SK-N-SH treated with all-trans-retinoic acid at 6 μM for 48 hours (cell line): ENCODE measurements at regions not wholly inside any gene's neighbourhood (a gene's known extent, or its start where the extent isn't known, plus 50 kb on each side); places are given as distances from the start of the nearest gene placed in this dataset.

Experiments
- ATAC-seq: fragments of 200-7000 bp; cut with Tn5 transposase; 3 replicates; pipeline ENCODE4 v1.9.1; 2020; ENCODE audit warnings: mild to moderate bottlenecking, moderate library complexity
- ARNTL ChIP-seq: fragments of 450-650 bp; formaldehyde crosslinking; IDR thresholded peaks from 2 replicates; pipeline ENCODE4 v1.5.0; 2020; ENCODE audit warnings: low read depth, mild to moderate bottlenecking, moderate library complexity, borderline replicate concordance
- BACH2 ChIP-seq: fragments of 250-450 bp; sonication (Bioruptor Pico); IDR thresholded peaks from 2 replicates; pipeline ENCODE4 v1.9.0; 2021; ENCODE audit warnings: mild to moderate bottlenecking, borderline replicate concordance
- CSDC2 ChIP-seq: fragments of 250-450 bp; sonication (Bioruptor Pico); IDR thresholded peaks from 2 replicates; pipeline ENCODE4 v1.5.0; 2020; ENCODE audit warnings: mild to moderate bottlenecking, moderate library complexity
- ESRRG ChIP-seq: fragments of 250-450 bp; sonication (Bioruptor Pico); IDR thresholded peaks from 2 replicates; pipeline ENCODE4 v1.6.1; 2021; ENCODE audit warnings: mild to moderate bottlenecking
- GLIS3 ChIP-seq: fragments of 250-450 bp; sonication (Bioruptor Pico); IDR thresholded peaks from 2 replicates; pipeline ENCODE4 v1.5.0; 2020; ENCODE audit warnings: mild to moderate bottlenecking, moderate library complexity
- ISL1 ChIP-seq: fragments of 250-450 bp; sonication (Bioruptor Pico); IDR thresholded peaks from 2 replicates; pipeline ENCODE4 v2.1.2; 2022; ENCODE audit warnings: mild to moderate bottlenecking, moderate library complexity
- OSR1 ChIP-seq: fragments of 250-450 bp; sonication (Bioruptor Pico); IDR thresholded peaks from 2 replicates; pipeline ENCODE4 v1.8.0; 2022; ENCODE audit warnings: moderate library complexity, mild to moderate bottlenecking, inconsistent platforms
- PPARA ChIP-seq: fragments of 250-450 bp; sonication (Bioruptor Pico); IDR thresholded peaks from 2 replicates; pipeline ENCODE4 v1.5.0; 2020; ENCODE audit warnings: mild to moderate bottlenecking, borderline replicate concordance
- RARB ChIP-seq: fragments of 250-450 bp; sonication (Bioruptor Pico); IDR thresholded peaks from 2 replicates; pipeline ENCODE4 v1.8.0; 2021; ENCODE audit warnings: mild to moderate bottlenecking, moderate library complexity
- SNAI2 ChIP-seq: fragments of 250-450 bp; sonication (Bioruptor Pico); IDR thresholded peaks from 2 replicates; pipeline ENCODE4 v1.5.0; 2020; ENCODE audit warnings: mild to moderate bottlenecking, moderate library complexity
- TCF4 ChIP-seq: fragments of 250-450 bp; sonication (Bioruptor Pico); IDR thresholded peaks from 2 replicates; pipeline ENCODE4 v1.8.0; 2021; ENCODE audit warnings: mild to moderate bottlenecking, moderate library complexity, borderline replicate concordance
- TOX ChIP-seq: fragments of 250-450 bp; sonication (Bioruptor Pico); IDR thresholded peaks from 2 replicates; pipeline ENCODE4 v1.8.0; 2021; ENCODE audit warnings: mild to moderate bottlenecking, moderate library complexity, borderline replicate concordance
- ZC3H10 ChIP-seq: fragments of 250-450 bp; sonication (Bioruptor Pico); IDR thresholded peaks from 2 replicates; pipeline ENCODE4 v1.5.1; 2021; ENCODE audit warnings: mild to moderate bottlenecking, moderate library complexity
- ZFP3 ChIP-seq: fragments of 250-450 bp; sonication (Bioruptor Pico); IDR thresholded peaks from 2 replicates; pipeline ENCODE4 v1.5.0; 2020; ENCODE audit warnings: mild to moderate bottlenecking, moderate library complexity
- ZFP30 ChIP-seq: fragments of 450-650 bp; formaldehyde crosslinking; IDR thresholded peaks from 2 replicates; pipeline ENCODE4 v1.5.0; 2022; ENCODE audit warnings: mild to moderate bottlenecking, moderate library complexity
- ZNF565 ChIP-seq: fragments of 450-650 bp; formaldehyde crosslinking; conservative IDR thresholded peaks from 2 replicates; pipeline ENCODE4 v1.5.0; 2020; ENCODE audit warnings: low read depth, mild to moderate bottlenecking, moderate library complexity
- ZNF70 ChIP-seq: fragments of 450-650 bp; formaldehyde crosslinking; IDR thresholded peaks from 2 replicates; pipeline ENCODE4 v1.5.0; 2020; ENCODE audit warnings: mild to moderate bottlenecking, moderate library complexity
- ZNF8 ChIP-seq: fragments of 450-650 bp; formaldehyde crosslinking; IDR thresholded peaks from 2 replicates; pipeline ENCODE4 v1.5.0; 2020; ENCODE audit warnings: mild to moderate bottlenecking, moderate library complexity
- TF ChIP-seq, protein P1 (sequence below): fragments of 250-450 bp; sonication (Bioruptor Pico); IDR thresholded peaks from 2 replicates; pipeline ENCODE4 v1.8.0; 2020; ENCODE audit warnings: mild to moderate bottlenecking, moderate library complexity, borderline replicate concordance
- TF ChIP-seq, protein P2 (sequence below): fragments of 250-450 bp; sonication (Bioruptor Pico); IDR thresholded peaks from 2 replicates; pipeline ENCODE4 v1.8.0; 2021; ENCODE audit warnings: low read depth, mild to moderate bottlenecking, moderate library complexity, borderline replicate concordance
- TF ChIP-seq, protein P3 (sequence below): fragments of 250-450 bp; sonication (Bioruptor Pico); IDR thresholded peaks from 2 replicates; pipeline ENCODE4 v1.5.0; 2020; ENCODE audit warnings: mild to moderate bottlenecking, moderate library complexity
- TF ChIP-seq, protein P4 (sequence below): fragments of 250-450 bp; sonication (Bioruptor Pico); IDR thresholded peaks from 2 replicates; pipeline ENCODE4 v1.5.1; 2021; ENCODE audit warnings: mild to moderate bottlenecking, moderate library complexity

DNA sequence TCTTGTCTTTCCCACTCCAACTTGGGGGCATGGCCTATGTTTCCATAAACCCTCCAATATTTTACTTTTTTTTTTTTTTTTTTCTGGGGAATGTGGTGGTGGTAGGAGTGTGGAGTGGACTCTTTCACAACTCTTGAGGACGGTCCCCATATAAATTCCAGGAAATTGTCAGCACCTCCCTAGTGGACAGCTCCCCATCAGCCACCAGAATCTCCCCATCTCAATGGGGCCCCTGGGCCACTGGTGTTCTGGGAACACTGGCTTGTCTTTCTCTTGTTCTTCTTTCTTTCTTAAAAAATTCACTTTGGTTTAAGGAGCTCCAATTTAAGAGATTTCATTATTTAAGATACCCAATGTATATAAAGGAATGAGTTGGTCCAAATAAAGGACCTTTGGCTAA, 74.1 kb downstream of the ADM start:
- ATAC-seq = no peak
- TF ChIP-seq GLIS3 (CRISPR knock-in tag) = no peak
- 0 out of 2 replicates have a peak, but pooled peaks have one; percentile 11 for TF ChIP-seq ZFP3

DNA sequence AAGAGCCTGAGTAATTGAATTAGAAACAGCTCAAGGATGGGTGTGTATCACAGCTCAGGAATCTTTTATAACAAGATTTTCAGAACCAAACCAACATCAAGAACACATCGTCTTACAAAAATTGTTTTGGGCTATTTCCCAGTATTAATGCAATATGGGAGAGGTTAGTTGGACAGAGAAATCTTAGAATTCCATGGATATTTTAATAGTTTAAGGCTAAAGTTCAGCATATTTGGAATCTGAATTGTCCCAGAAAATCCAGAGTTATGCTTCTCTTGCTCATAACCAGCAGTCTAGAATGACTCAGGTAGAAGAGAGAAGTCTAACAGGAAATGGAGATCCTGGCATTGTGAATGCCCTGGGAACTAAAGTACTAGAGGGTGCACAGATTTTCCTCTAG, 74.6 kb downstream of the ADM start:
- no peak; the same call in 2 of the 3 replicates for ATAC-seq
- 0 out of 2 replicates have a peak, but pooled peaks have one; percentile 4 for TF ChIP-seq ZFP3
- TF ChIP-seq, protein P1, sequence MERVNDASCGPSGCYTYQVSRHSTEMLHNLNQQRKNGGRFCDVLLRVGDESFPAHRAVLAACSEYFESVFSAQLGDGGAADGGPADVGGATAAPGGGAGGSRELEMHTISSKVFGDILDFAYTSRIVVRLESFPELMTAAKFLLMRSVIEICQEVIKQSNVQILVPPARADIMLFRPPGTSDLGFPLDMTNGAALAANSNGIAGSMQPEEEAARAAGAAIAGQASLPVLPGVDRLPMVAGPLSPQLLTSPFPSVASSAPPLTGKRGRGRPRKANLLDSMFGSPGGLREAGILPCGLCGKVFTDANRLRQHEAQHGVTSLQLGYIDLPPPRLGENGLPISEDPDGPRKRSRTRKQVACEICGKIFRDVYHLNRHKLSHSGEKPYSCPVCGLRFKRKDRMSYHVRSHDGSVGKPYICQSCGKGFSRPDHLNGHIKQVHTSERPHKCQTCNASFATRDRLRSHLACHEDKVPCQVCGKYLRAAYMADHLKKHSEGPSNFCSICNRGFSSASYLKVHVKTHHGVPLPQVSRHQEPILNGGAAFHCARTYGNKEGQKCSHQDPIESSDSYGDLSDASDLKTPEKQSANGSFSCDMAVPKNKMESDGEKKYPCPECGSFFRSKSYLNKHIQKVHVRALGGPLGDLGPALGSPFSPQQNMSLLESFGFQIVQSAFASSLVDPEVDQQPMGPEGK (CRISPR knock-in tag) = no peak

DNA sequence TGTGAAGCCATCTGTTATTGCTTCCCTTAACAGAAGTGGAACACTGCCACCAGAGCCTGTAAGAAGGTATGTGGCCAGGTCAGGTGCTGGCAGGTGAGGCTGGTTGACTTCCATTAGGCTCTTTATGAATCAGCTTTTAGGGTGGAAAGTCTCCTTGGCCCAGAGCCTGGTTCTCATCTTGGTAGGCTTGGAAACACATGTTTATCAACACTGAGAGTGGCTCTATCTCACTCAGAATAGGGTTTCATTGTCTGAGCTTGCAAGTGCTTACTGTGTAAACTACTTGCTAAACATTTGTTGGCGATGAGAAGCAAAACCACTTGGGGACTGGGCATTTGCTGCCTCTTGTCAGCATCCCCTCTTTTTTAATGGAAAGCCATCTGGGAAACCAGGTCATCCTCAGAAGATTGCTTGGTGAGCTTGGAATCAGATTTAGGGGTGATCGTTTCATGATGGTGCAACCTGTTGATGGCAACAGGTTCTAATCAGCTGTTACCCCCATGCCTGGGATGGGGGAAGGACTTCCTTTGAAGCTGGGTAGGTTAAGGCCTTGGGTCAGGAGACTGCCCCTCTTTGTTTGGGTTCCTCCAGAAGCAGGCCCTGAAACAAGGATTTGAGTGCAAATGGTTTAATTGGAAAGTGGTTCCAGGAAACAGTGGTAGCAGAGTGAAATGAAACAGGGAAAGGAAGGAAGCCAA, 75.0 kb upstream of the AMPD3 start:
- ATAC-seq = no peak
- TF ChIP-seq TOX (CRISPR knock-in tag) (no peak), BACH2 (no peak), SNAI2 (CRISPR knock-in tag) (no peak), CSDC2 (CRISPR knock-in tag) (no peak), RARB (CRISPR knock-in tag) (no peak), ZNF8 (no peak), ZC3H10 (CRISPR knock-in tag) (no peak), ZNF70 (CRISPR knock-in tag) (no peak), ISL1 (CRISPR knock-in tag) (no peak), OSR1 (no peak), ZFP30 (CRISPR knock-in tag) (no peak), PPARA (CRISPR knock-in tag) (no peak), TCF4 (CRISPR knock-in tag) (no peak)
- TF ChIP-seq, protein P1 (CRISPR knock-in tag) = no peak

DNA sequence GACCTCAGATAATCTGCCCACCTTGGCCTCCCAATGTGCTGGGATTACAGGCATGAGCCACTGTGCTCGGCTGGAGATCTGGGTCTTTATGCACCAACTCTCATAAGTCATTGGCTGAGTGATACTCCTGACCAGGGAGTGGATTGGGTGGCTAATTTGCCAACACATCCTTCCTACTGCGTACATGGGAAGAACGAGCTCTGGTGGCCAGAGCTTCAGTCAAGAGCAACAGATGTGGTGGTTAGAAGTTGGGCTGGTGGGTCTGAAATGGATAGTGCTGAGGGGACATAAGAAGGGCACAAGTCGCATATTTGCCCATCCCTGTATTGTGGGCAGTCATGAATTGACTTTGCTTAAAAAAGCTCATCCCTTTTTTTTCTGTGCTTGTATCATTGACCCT, 74.1 kb upstream of the AMPD3 start:
- ATAC-seq = no peak
- TF ChIP-seq ZFP3 = no peak

DNA sequence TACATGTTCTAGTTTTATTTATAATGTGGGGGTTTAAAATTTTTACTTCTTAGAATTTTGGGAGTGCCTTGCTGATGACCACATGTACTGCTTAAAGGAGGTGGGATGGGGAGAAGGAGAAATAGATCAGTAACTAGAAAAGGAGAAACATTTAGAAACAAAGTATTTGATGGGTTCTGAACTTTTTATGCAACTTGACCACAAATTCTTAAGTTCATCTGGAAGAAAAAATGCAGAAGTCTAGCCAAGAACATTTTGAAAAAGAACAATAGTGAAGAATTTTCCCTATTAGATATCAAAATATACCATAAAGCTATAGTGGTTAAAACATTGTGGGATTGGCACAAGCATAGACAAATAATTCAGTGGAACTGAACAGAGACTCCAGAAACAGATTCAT, 73.3 kb upstream of the AMPD3 start:
- TF ChIP-seq TCF4 (CRISPR knock-in tag) (no peak), OSR1 (no peak), GLIS3 (CRISPR knock-in tag) (no peak), ZNF70 (CRISPR knock-in tag) (no peak), ZNF565 (no peak), RARB (CRISPR knock-in tag) (no peak), ESRRG (CRISPR knock-in tag) (no peak), PPARA (CRISPR knock-in tag) (no peak), BACH2 (no peak), CSDC2 (CRISPR knock-in tag) (no peak), ARNTL (CRISPR knock-in tag) (no peak)
- TF ChIP-seq, protein P2, sequence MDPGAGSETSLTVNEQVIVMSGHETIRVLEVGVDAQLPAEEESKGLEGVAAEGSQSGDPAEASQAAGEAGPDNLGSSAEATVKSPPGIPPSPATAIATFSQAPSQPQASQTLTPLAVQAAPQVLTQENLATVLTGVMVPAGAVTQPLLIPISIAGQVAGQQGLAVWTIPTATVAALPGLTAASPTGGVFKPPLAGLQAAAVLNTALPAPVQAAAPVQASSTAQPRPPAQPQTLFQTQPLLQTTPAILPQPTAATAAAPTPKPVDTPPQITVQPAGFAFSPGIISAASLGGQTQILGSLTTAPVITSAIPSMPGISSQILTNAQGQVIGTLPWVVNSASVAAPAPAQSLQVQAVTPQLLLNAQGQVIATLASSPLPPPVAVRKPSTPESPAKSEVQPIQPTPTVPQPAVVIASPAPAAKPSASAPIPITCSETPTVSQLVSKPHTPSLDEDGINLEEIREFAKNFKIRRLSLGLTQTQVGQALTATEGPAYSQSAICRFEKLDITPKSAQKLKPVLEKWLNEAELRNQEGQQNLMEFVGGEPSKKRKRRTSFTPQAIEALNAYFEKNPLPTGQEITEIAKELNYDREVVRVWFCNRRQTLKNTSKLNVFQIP (CRISPR knock-in tag) = no peak
- TF ChIP-seq, protein P3, sequence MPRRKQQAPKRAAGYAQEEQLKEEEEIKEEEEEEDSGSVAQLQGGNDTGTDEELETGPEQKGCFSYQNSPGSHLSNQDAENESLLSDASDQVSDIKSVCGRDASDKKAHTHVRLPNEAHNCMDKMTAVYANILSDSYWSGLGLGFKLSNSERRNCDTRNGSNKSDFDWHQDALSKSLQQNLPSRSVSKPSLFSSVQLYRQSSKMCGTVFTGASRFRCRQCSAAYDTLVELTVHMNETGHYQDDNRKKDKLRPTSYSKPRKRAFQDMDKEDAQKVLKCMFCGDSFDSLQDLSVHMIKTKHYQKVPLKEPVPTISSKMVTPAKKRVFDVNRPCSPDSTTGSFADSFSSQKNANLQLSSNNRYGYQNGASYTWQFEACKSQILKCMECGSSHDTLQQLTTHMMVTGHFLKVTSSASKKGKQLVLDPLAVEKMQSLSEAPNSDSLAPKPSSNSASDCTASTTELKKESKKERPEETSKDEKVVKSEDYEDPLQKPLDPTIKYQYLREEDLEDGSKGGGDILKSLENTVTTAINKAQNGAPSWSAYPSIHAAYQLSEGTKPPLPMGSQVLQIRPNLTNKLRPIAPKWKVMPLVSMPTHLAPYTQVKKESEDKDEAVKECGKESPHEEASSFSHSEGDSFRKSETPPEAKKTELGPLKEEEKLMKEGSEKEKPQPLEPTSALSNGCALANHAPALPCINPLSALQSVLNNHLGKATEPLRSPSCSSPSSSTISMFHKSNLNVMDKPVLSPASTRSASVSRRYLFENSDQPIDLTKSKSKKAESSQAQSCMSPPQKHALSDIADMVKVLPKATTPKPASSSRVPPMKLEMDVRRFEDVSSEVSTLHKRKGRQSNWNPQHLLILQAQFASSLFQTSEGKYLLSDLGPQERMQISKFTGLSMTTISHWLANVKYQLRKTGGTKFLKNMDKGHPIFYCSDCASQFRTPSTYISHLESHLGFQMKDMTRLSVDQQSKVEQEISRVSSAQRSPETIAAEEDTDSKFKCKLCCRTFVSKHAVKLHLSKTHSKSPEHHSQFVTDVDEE (CRISPR knock-in tag) = no peak
- TF ChIP-seq, protein P4, sequence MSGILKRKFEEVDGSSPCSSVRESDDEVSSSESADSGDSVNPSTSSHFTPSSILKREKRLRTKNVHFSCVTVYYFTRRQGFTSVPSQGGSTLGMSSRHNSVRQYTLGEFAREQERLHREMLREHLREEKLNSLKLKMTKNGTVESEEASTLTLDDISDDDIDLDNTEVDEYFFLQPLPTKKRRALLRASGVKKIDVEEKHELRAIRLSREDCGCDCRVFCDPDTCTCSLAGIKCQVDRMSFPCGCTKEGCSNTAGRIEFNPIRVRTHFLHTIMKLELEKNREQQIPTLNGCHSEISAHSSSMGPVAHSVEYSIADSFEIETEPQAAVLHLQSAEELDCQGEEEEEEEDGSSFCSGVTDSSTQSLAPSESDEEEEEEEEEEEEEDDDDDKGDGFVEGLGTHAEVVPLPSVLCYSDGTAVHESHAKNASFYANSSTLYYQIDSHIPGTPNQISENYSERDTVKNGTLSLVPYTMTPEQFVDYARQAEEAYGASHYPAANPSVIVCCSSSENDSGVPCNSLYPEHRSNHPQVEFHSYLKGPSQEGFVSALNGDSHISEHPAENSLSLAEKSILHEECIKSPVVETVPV (CRISPR knock-in tag) = no peak
- no peak for ATAC-seq
